ENCODE measurements at regions not wholly inside any gene's neighbourhood (a gene's known extent, or its start where the extent isn't known, plus 50 kb on each side); places are given as distances from the start of the nearest gene placed in this dataset.

DNA sequence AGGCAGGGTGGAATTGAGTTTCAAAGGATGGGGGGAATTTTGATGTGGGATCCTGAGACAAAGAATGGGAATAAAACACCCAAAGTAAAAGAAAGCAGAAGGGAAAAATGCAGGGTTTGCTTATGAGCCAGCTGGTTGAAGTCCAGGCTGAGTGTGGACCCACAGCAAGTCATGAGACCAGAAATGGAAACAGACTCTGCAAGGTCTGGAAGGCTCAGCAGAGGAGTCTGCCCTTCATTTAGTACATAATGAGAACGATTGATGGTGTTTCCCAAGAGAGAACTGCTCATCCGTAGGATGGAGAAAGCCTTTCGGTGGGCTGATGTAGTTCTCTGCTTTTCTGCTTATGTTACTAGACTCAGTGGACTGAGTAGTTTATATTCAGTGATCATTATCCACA, 259.1 kb downstream of the C4orf33 start:
- H3K27me3 ChIP-seq (ENCODE audit: insufficient read depth, low read length, poor library complexity): no peaks in the 10 kb centered on the region
- no peak for ATAC-seq (ENCODE audit: insufficient read depth, low read depth)
- H3K4me3 ChIP-seq (ENCODE audit: low read depth in 1 of 2, low read length in 2 of 2): no peak overlapping the region

DNA sequence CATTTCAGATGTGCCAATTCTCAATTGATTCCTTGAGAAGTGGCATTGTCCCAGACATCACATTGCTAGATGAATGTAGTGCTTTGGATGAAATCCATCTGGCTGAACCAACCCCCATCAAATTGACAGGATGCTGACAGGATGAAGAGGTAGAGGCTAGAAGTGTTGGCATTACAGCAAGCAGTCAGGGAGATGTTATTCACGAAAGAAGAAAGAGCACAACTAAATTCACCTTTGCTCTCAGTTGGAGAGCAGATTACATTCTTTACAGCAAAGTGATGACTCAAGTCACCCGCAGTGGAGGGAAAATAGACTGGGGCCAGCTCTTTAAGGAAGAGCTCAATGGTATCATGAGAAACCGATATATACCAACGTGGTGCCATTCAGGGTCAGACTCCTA, 259.6 kb downstream of the C4orf33 start:
- H3K27ac ChIP-seq (ENCODE audit: low read length): no peak overlapping the region
- no peaks in the 10 kb centered on the region for H3K27me3 ChIP-seq (ENCODE audit: insufficient read depth, low read length, poor library complexity)
- no peak overlapping the region for H2AFZ ChIP-seq (ENCODE audit: low read depth, low read length)
- no peaks in the 10 kb centered on the region for H3K9me3 ChIP-seq (ENCODE audit: insufficient read depth, low read length, severe bottlenecking)
- no peaks in the 10 kb centered on the region for H4K20me1 ChIP-seq (ENCODE audit: insufficient read depth, low read length)
- DNase-seq: no peak
- no peak overlapping the region for H3K4me2 ChIP-seq (ENCODE audit: insufficient read depth, low read length)
- no peak for ATAC-seq (ENCODE audit: insufficient read depth, low read depth)
- H3K79me2 ChIP-seq (ENCODE audit: insufficient read depth, low read length): no peaks in the 10 kb centered on the region
- H3K4me1 ChIP-seq (ENCODE audit: insufficient read depth, low read length): no peaks in the 10 kb centered on the region
- H3K36me3 ChIP-seq (ENCODE audit: insufficient read depth, low read length): no peaks in the 10 kb centered on the region
- no peak overlapping the region for H3K9ac ChIP-seq (ENCODE audit: low read depth, low read length)
- no peak for TF ChIP-seq CTCF (IDR thresholded peaks at IDR 0.05; ENCODE audit: borderline replicate concordance, extremely low read depth, low read length, poor library complexity, severe bottlenecking)
- no peak for TF ChIP-seq EZH2 (IDR thresholded peaks at IDR 0.05; ENCODE audit: borderline replicate concordance, low read depth, low read length, severe bottlenecking)
- no peak overlapping the region for H3K4me3 ChIP-seq (ENCODE audit: low read depth in 1 of 2, low read length in 2 of 2)

More for the DNA sequence above, 259.1 kb downstream of the C4orf33 start:
- Histone ChIP-seq H3K27ac (ENCODE audit: low read length) (no peak overlapping the region), H3K9ac (ENCODE audit: low read depth, low read length) (no peak overlapping the region), H3K79me2 (ENCODE audit: insufficient read depth, low read length) (no peaks in the 10 kb centered on the region), H2AFZ (ENCODE audit: low read depth, low read length) (no peak overlapping the region), H3K36me3 (ENCODE audit: insufficient read depth, low read length) (no peaks in the 10 kb centered on the region), H3K4me1 (ENCODE audit: insufficient read depth, low read length) (no peaks in the 10 kb centered on the region), H3K9me3 (ENCODE audit: insufficient read depth, low read length, severe bottlenecking) (no peaks in the 10 kb centered on the region), H3K4me2 (ENCODE audit: insufficient read depth, low read length) (no peak overlapping the region), H4K20me1 (ENCODE audit: insufficient read depth, low read length) (no peaks in the 10 kb centered on the region)
- TF ChIP-seq CTCF (IDR thresholded peaks at IDR 0.05; ENCODE audit: borderline replicate concordance, extremely low read depth, low read length, poor library complexity, severe bottlenecking): no peak
- TF ChIP-seq EZH2 (IDR thresholded peaks at IDR 0.05; ENCODE audit: borderline replicate concordance, low read depth, low read length, severe bottlenecking): no peak
- no peak for DNase-seq

DNA sequence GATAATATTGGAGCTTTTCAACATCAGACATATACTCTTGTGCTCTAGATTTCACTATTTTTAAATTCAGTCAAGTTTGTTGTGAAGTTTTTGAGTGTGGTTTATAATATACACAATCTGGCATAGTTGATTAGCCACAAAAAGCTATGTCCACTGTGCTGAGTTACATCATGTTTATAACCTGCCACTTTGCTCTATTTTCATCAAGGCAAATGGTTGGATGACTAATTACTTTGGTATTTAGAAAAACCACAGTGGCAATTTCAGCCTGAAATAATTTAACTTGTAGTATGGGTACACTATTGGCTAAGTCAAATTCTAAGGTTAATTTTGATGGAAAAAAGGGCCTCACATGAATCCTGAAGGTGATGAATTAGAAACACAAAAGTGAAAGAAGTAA, 262.6 kb downstream of the C4orf33 start:
- Histone ChIP-seq H3K27me3 (ENCODE audit: insufficient read depth, low read length, poor library complexity) (no peaks in the 10 kb centered on the region), H3K4me1 (ENCODE audit: insufficient read depth, low read length) (peaks cover 9% of the 10 kb centered on the region), H3K9ac (ENCODE audit: low read depth, low read length) (no peak overlapping the region), H3K4me2 (ENCODE audit: insufficient read depth, low read length) (no peak overlapping the region), H3K4me3 (ENCODE audit: low read depth in 1 of 2, low read length in 2 of 2) (no peak overlapping the region), H3K36me3 (ENCODE audit: insufficient read depth, low read length) (no peaks in the 10 kb centered on the region), H4K20me1 (ENCODE audit: insufficient read depth, low read length) (no peaks in the 10 kb centered on the region), H3K27ac (ENCODE audit: low read length) (no peak overlapping the region), H2AFZ (ENCODE audit: low read depth, low read length) (no peak overlapping the region), H3K79me2 (ENCODE audit: insufficient read depth, low read length) (no peaks in the 10 kb centered on the region), H3K9me3 (ENCODE audit: insufficient read depth, low read length, severe bottlenecking) (no peaks in the 10 kb centered on the region)
- ATAC-seq (ENCODE audit: insufficient read depth, low read depth): no peak
- DNase-seq: no peak
- TF ChIP-seq CTCF (IDR thresholded peaks at IDR 0.05; ENCODE audit: borderline replicate concordance, extremely low read depth, low read length, poor library complexity, severe bottlenecking): no peak
- no peak for TF ChIP-seq EZH2 (IDR thresholded peaks at IDR 0.05; ENCODE audit: borderline replicate concordance, low read depth, low read length, severe bottlenecking)

GRCh38 chr4:129359461-129359860, 263.5 kb downstream of the C4orf33 start:
- Histone ChIP-seq H3K79me2 (ENCODE audit: insufficient read depth, low read length) (no peaks in the 10 kb centered on the region), H3K36me3 (ENCODE audit: insufficient read depth, low read length) (no peaks in the 10 kb centered on the region), H3K27ac (ENCODE audit: low read length) (no peak overlapping the region), H4K20me1 (ENCODE audit: insufficient read depth, low read length) (no peaks in the 10 kb centered on the region), H3K4me2 (ENCODE audit: insufficient read depth, low read length) (no peak overlapping the region), H3K4me1 (ENCODE audit: insufficient read depth, low read length) (peaks cover 9% of the 10 kb centered on the region), H3K4me3 (ENCODE audit: low read depth in 1 of 2, low read length in 2 of 2) (no peak overlapping the region), H3K9me3 (ENCODE audit: insufficient read depth, low read length, severe bottlenecking) (no peaks in the 10 kb centered on the region), H2AFZ (ENCODE audit: low read depth, low read length) (no peak overlapping the region), H3K27me3 (ENCODE audit: insufficient read depth, low read length, poor library complexity) (no peaks in the 10 kb centered on the region), H3K9ac (ENCODE audit: low read depth, low read length) (no peak overlapping the region)
- DNase-seq (no peak), ATAC-seq (ENCODE audit: insufficient read depth, low read depth) (no peak)
- TF ChIP-seq CTCF (IDR thresholded peaks at IDR 0.05; ENCODE audit: borderline replicate concordance, extremely low read depth, low read length, poor library complexity, severe bottlenecking) (no peak), EZH2 (IDR thresholded peaks at IDR 0.05; ENCODE audit: borderline replicate concordance, low read depth, low read length, severe bottlenecking) (no peak)

All from DND-41 (cell line).